ENCODE measurements at regions not wholly inside any gene's neighbourhood (a gene's known extent, or its start where the extent isn't known, plus 50 kb on each side); places are given as distances from the start of the nearest gene placed in this dataset.

DNA sequence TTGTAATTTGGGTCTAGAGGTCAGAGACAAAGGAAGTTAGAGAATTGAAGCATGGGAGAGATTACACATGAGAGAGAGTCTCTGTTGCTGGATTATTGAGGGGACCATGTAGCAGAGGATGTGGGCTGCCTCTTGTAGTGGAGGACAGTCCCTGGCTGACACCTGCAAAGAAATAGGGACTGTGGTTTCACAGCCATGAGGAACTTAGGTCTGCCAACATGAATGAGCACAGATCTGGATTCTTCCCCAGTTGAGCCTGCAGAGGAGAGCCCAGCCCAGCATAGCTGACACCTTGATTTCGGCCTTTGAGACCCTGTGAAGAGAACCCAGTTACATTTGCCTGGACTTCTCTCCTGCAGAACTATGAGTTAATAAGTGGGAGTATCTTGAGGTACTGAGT, 179.5 kb upstream of the TWIST2 start:
- Histone ChIP-seq H3K4me1 (peaks cover 7% of the 10 kb centered on the region), H3K9me3 (no peaks in the 10 kb centered on the region), H3K4me3 (no peak overlapping the region), H3K36me3 (no peaks in the 10 kb centered on the region), H3K27ac (no peak overlapping the region), H3K27me3 (no peaks in the 10 kb centered on the region)
- DNase-seq (ENCODE audit: low spot score in 2 of 2): no peak
- 93% methylated on average over 1 of the region's 1 CpG for WGBS
- TF ChIP-seq POLR2AphosphoS5 (IDR thresholded peaks at IDR 0.05): no peak
- TF ChIP-seq, protein P1, sequence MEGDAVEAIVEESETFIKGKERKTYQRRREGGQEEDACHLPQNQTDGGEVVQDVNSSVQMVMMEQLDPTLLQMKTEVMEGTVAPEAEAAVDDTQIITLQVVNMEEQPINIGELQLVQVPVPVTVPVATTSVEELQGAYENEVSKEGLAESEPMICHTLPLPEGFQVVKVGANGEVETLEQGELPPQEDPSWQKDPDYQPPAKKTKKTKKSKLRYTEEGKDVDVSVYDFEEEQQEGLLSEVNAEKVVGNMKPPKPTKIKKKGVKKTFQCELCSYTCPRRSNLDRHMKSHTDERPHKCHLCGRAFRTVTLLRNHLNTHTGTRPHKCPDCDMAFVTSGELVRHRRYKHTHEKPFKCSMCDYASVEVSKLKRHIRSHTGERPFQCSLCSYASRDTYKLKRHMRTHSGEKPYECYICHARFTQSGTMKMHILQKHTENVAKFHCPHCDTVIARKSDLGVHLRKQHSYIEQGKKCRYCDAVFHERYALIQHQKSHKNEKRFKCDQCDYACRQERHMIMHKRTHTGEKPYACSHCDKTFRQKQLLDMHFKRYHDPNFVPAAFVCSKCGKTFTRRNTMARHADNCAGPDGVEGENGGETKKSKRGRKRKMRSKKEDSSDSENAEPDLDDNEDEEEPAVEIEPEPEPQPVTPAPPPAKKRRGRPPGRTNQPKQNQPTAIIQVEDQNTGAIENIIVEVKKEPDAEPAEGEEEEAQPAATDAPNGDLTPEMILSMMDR (IDR thresholded peaks at IDR 0.05): no peak

DNA sequence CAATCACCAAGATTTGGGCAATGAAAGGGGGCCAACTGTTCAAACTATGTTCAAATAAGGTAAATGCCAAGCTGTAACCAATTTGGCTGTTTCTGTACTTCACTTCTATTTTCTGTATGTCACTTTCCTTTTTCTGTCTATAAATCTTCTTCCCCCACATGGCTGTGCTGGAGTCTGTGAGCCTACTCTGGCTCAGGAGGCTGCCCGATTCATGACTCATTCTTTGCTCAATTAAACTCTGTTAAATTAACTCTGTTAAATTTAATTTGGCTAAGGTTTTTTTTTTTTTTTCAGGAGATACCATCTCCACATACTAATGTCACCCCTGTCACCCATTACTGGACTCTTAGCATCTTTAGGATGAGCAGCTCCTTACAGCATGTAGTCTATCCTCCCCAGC, 178.8 kb upstream of the TWIST2 start:
- no peak for DNase-seq (ENCODE audit: low spot score in 2 of 2)
- Histone ChIP-seq H3K27ac (no peak overlapping the region), H3K4me3 (no peak overlapping the region), H3K27me3 (no peaks in the 10 kb centered on the region), H3K9me3 (no peaks in the 10 kb centered on the region), H3K4me1 (peaks cover 7% of the 10 kb centered on the region), H3K36me3 (no peaks in the 10 kb centered on the region)
- WGBS: 69% methylated on average over 1 of the region's 1 CpG
- TF ChIP-seq POLR2A (IDR thresholded peaks at IDR 0.05): no peak
- TF ChIP-seq, protein P1 (IDR thresholded peaks at IDR 0.05): no peak
- TF ChIP-seq EP300 (IDR thresholded peaks at IDR 0.05): no peak
- no peak for TF ChIP-seq POLR2AphosphoS5 (IDR thresholded peaks at IDR 0.05)

DNA sequence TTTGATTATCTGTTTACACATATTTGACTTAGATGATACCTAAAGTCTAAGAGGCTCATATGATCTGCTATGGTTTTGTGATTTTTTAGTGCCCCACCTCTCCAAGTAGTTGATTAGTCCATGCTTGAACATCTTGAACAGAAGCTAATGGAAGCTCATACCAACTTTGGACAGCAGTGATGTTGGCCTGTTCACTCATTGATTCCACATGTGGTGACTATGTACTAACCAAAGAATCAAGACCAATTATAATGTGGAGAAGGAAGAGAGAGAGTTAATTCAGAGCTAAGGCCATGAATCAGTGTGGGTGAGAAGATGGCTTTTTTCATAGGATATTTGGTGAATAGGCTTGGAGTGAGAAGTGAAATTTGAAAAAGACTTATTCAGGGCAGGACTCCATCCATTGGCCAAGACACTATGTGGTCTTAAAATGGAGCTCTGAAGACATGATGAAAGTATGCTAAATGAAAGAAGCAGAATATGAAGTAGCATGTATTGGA, 178.3 kb upstream of the TWIST2 start:
- peaks cover 7% of the 10 kb centered on the region for H3K4me1 ChIP-seq
- H3K36me3 ChIP-seq: no peaks in the 10 kb centered on the region
- H3K27me3 ChIP-seq: no peaks in the 10 kb centered on the region
- no peak overlapping the region for H3K4me3 ChIP-seq
- no peak for DNase-seq (ENCODE audit: low spot score in 2 of 2)
- no peaks in the 10 kb centered on the region for H3K9me3 ChIP-seq
- H3K27ac ChIP-seq: no peak overlapping the region
- TF ChIP-seq, protein P1 (IDR thresholded peaks at IDR 0.05): no peak
- TF ChIP-seq EP300 (IDR thresholded peaks at IDR 0.05) (no peak), POLR2AphosphoS5 (IDR thresholded peaks at IDR 0.05) (no peak), POLR2A (IDR thresholded peaks at IDR 0.05) (no peak)

DNA sequence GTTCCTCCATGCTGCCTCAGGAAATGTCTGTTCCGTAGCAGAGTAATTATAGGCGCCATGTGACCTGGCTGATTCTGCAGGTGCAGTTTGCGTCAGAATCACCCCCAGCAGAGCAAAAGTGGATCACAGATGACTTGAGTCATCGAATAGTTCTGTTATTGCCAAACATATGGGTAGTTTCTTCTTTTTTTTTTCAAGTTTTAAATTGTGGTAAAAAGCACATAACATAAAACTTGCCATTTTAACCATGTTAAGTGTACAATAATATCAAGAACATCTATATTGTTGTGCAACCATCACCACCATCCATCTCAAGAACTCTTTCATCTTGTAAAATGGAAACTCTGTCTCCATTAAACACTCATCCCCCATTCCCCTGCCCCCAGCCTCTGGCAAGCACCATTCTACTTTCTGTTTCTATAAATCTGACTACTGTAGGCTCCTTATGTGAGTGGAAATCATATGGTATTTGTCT, 177.7 kb upstream of the TWIST2 start:
- Histone ChIP-seq H3K27ac (no peak overlapping the region), H3K36me3 (no peaks in the 10 kb centered on the region), H3K4me3 (no peak overlapping the region), H3K27me3 (no peaks in the 10 kb centered on the region), H3K9me3 (no peaks in the 10 kb centered on the region), H3K4me1 (peaks cover 7% of the 10 kb centered on the region)
- TF ChIP-seq POLR2A (IDR thresholded peaks at IDR 0.05) (no peak), EP300 (IDR thresholded peaks at IDR 0.05) (no peak), POLR2AphosphoS5 (IDR thresholded peaks at IDR 0.05) (no peak)
- TF ChIP-seq, protein P1 (IDR thresholded peaks at IDR 0.05): no peak
- WGBS: 30% methylated on average over 4 of the region's 4 CpGs
- DNase-seq (ENCODE audit: low spot score in 2 of 2): no peak

DNA sequence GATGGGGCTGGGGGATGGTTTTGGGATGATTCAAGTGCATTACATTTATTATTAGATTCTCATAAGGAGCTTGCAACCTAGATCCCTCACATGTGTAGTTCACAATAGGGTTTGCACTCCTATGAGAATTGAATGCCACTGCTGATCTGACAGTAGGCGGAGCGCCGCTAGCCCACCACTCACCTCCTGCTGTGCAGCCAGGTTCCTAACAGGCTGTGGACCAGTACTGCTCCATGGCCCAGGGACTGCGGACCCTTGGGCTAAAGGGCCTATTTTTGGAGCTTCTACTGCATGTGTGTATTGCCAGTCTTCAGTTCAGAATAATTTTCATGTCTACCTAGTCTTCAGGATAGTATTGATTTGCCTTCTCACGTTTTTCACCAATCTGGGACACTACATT, 165.3 kb upstream of the TWIST2 start:
- no peak for DNase-seq (ENCODE audit: low spot score in 2 of 2)
- WGBS: 92% methylated on average over 5 of the region's 5 CpGs
- Histone ChIP-seq H3K4me1 (peaks cover 13% of the 10 kb centered on the region), H3K4me3 (no peak overlapping the region), H3K36me3 (no peaks in the 10 kb centered on the region), H3K27ac (no peak overlapping the region), H3K27me3 (no peaks in the 10 kb centered on the region), H3K9me3 (no peaks in the 10 kb centered on the region)
- TF ChIP-seq POLR2AphosphoS5 (IDR thresholded peaks at IDR 0.05) (no peak), POLR2A (IDR thresholded peaks at IDR 0.05) (no peak), EP300 (IDR thresholded peaks at IDR 0.05) (no peak)
- TF ChIP-seq, protein P1 (IDR thresholded peaks at IDR 0.05): no peak

All from suprapubic skin (tissue), 4 donors.